GM12878 (cell line): ENCODE measurements at regions not wholly inside any gene's neighbourhood (a gene's known extent, or its start where the extent isn't known, plus 50 kb on each side); places are given as distances from the start of the nearest gene placed in this dataset.

ENCODE experiments used
- ATAC-seq: fragments of 200-7000 bp; cut with Tn5 transposase; 3 replicates; pipeline ENCODE4 v1.9.1; 2020; ENCODE audit warnings: mild to moderate bottlenecking, moderate library complexity
- BruUV-seq: library from RNA; stranded (reverse); fragments of 400-500 nt; replicated peaks from 2 replicates; lab custom pipeline; 2021; lab: Mats Ljungman, UMichigan
- CTCF ChIA-PET: fragments of 300-600 bp; sonication (Branson Sonifier 250); formaldehyde crosslinking; extraction: SDS; loops from one replicate; lab custom pipeline; 2021; ENCODE audit warnings: inconsistent platforms; lab: Yijun Ruan, JAX
- POLR2A ChIA-PET: fragments of 350-600 bp; formaldehyde crosslinking; extraction: SDS; loops from one replicate; lab custom pipeline; 2021; ENCODE audit warnings: inconsistent platforms; lab: Charles Lee
- RAD21 ChIA-PET: fragments of 300-600 bp; sonication (Branson Sonifier 250); formaldehyde crosslinking; loops from one replicate; lab custom pipeline; 2023; ENCODE audit warnings: antibody characterized with exemption; ENCODE audit not compliant: unreplicated experiment; lab: Charles Lee
- SMC1A ChIA-PET: fragments of 300-600 bp; sonication (Branson Sonifier 250); formaldehyde crosslinking; loops from one replicate; lab custom pipeline; 2023; ENCODE audit not compliant: unreplicated experiment, uncharacterized antibody; lab: Charles Lee
- DNase-seq: peaks from one replicate; pipeline ENCODE4 v3.0.0-alpha.2; 2011; ENCODE audit warnings: low read depth, low spot score
- FAIRE-seq: peaks from 3 replicates; lab custom pipeline; 2011; peaks lifted over from hg19 to GRCh38; lab: Jason Lieb, UNC
- H2AFZ ChIP-seq: 2 replicates; pipeline ENCODE4 v1.6.0; 2011; ENCODE audit warnings: low read depth, low read length, control low read depth; ENCODE audit not compliant: control insufficient read depth
- H3K27ac ChIP-seq: 2 replicates; pipeline ENCODE4 v1.5.1; 2011; ENCODE audit warnings: control low read depth; ENCODE audit not compliant: control insufficient read depth, insufficient read depth
- H3K27me3 ChIP-seq, 2 experiments: replicated peaks in 1 of 2; 2 replicates each; pipeline versions ENCODE4 v1.6.0 to v1.6.1; 2011; ENCODE audit warnings: low read length in 1 of 2; ENCODE audit not compliant: control insufficient read depth in 2 of 2, insufficient read depth in 2 of 2
- H3K36me3 ChIP-seq, 2 experiments: 2 replicates each; pipeline ENCODE4 v1.5.1; 2011; ENCODE audit warnings: low read length in 1 of 2; ENCODE audit not compliant: control insufficient read depth in 2 of 2, insufficient read depth in 2 of 2
- H3K4me1 ChIP-seq: 2 replicates; pipeline ENCODE4 v1.6.1; 2011; ENCODE audit warnings: mild to moderate bottlenecking, low read length, moderate library complexity, mixed read lengths; ENCODE audit not compliant: control insufficient read depth, insufficient read depth
- H3K4me2 ChIP-seq: 2 replicates; pipeline ENCODE4 v1.6.0; 2011; ENCODE audit warnings: control low read depth; ENCODE audit not compliant: control insufficient read depth, insufficient read depth
- H3K4me3 ChIP-seq: fragments of 200-600 bp; sonication (generic); 2 replicates; pipeline ENCODE4 v1.5.1; 2016
- H3K79me2 ChIP-seq: 2 replicates; pipeline ENCODE4 v1.6.0; 2011; ENCODE audit warnings: low read length; ENCODE audit not compliant: control insufficient read depth, insufficient read depth
- H3K9ac ChIP-seq: 2 replicates; pipeline ENCODE4 v1.8.0; 2011; ENCODE audit warnings: low read length, control low read depth, mixed read lengths; ENCODE audit not compliant: control insufficient read depth, insufficient read depth
- H3K9me3 ChIP-seq: replicated peaks from 3 replicates; pipeline ENCODE4 v1.5.1; 2011; ENCODE audit warnings: mild to moderate bottlenecking, low read length; ENCODE audit not compliant: control insufficient read depth, insufficient read depth
- H4K20me1 ChIP-seq: 2 replicates; pipeline ENCODE4 v1.6.0; 2011; ENCODE audit not compliant: control insufficient read depth, insufficient read depth
- ATF3 ChIP-seq: IDR thresholded peaks from 2 replicates; pipeline ENCODE4 v1.6.1; 2011; ENCODE audit warnings: low read depth, mild to moderate bottlenecking, low read length, moderate library complexity, borderline replicate concordance; ENCODE audit errors: extremely low read depth
- CHD4 ChIP-seq: fragments of 200-600 bp; sonication (generic); IDR thresholded peaks from 2 replicates; pipeline ENCODE4 v1.6.1; 2016; ENCODE audit warnings: mild to moderate bottlenecking
- EZH2 ChIP-seq: IDR thresholded peaks from 2 replicates; pipeline ENCODE4 v1.6.1; 2012; ENCODE audit warnings: low read depth, mild to moderate bottlenecking, control low read depth, inconsistent platforms, low read length, borderline replicate concordance; ENCODE audit not compliant: control insufficient read depth
- HDAC6 ChIP-seq: fragments of 200-600 bp; sonication (generic); IDR thresholded peaks from one replicate; pipeline ENCODE4 v1.8.0; 2017; ENCODE audit warnings: antibody characterized with exemption; ENCODE audit not compliant: unreplicated experiment
- IRF3 ChIP-seq: fragments of 450-650 bp; IDR thresholded peaks from 2 replicates; pipeline ENCODE4 v1.6.1; 2014; ENCODE audit warnings: mild to moderate bottlenecking
- MLLT1 ChIP-seq: fragments of 450-650 bp; IDR thresholded peaks from 2 replicates; pipeline ENCODE4 v1.6.1; 2016; ENCODE audit warnings: mild to moderate bottlenecking
- MYB ChIP-seq: fragments of 150-350 bp; IDR thresholded peaks from 2 replicates; pipeline ENCODE4 v1.6.1; 2014; ENCODE audit warnings: mild to moderate bottlenecking, low read depth, low read length, borderline replicate concordance
- RAD51 ChIP-seq: fragments of 450-650 bp; IDR thresholded peaks from 2 replicates; pipeline ENCODE4 v1.6.1; 2016; ENCODE audit warnings: moderate library complexity, mild to moderate bottlenecking, inconsistent platforms
- RBBP5 ChIP-seq: fragments of 200-600 bp; sonication (generic); conservative IDR thresholded peaks from 2 replicates; pipeline ENCODE4 v1.6.1; 2016
- REST ChIP-seq: IDR thresholded peaks from 2 replicates; pipeline ENCODE4 v1.6.1; 2012; ENCODE audit warnings: mild to moderate bottlenecking, low read depth, low read length
- RFX5 ChIP-seq: IDR thresholded peaks from 2 replicates; pipeline ENCODE4 v1.6.1; 2011; ENCODE audit warnings: low read depth, low read length, improper control_type of control experiment
- SMAD5 ChIP-seq: IDR thresholded peaks from 2 replicates; pipeline ENCODE4 v1.6.1; 2016; ENCODE audit warnings: antibody characterized with exemption, low read depth
- SREBF1 ChIP-seq: IDR thresholded peaks from 2 replicates; pipeline ENCODE4 v1.6.1; 2012; ENCODE audit warnings: mild to moderate bottlenecking, low read length
- STAT3 ChIP-seq: IDR thresholded peaks from 2 replicates; pipeline ENCODE4 v1.6.1; 2011; ENCODE audit warnings: low read depth, low read length, improper control_type of control experiment
- YY1 ChIP-seq: IDR thresholded peaks from 2 replicates; pipeline ENCODE4 v1.6.1; 2011; ENCODE audit warnings: low read depth, mild to moderate bottlenecking, low read length
- ZNF622 ChIP-seq: fragments of 450-650 bp; IDR thresholded peaks from 2 replicates; pipeline ENCODE4 v1.6.1; 2017; ENCODE audit warnings: mild to moderate bottlenecking, inconsistent platforms
- WGBS: methylation state at CpG from one replicate; pipeline ENCODE4 v1.1.6; 2016; ENCODE audit warnings: low lambda C conversion rate; ENCODE audit not compliant: insufficient replicate concordance, insufficient coverage; ENCODE audit errors: missing lambda C conversion rate; 5-methylcytosine and 5-hydroxymethylcytosine counted together
- in situ Hi-C: fragments of 300-500 bp; cut with MboI; formaldehyde crosslinking; loops from 9 replicates; pipeline ENCODE4 v1.14.3; 2018; ENCODE audit warnings: mixed read lengths
- intact Hi-C: fragments of 100-400 bp; cut with micrococcal nuclease; formaldehyde crosslinking; loops from one replicate; pipeline ENCODE4 v1.14.2; 2022; ENCODE audit not compliant: unreplicated experiment

DNA sequence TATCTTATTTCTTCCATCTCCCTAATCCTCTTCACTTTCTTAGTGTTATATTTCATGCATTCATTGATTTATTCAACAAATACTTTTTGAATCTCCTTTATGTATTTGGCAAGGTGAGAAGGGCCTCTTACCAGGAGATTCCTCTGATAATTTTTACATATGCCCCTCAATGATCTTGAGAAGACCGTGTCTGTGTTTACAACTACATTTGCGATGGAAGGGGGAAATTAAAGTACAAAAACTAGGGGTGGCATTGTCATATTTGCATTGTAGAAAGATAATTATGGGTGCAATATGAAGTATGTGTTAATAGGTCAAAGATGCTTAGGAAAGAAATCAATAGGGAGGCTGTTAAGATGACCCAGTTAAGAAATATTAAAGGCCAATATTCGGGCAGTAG lies 1108.4 kb upstream of the MIR17HG start:
- ATAC-seq (no peak), FAIRE-seq (no peak), DNase-seq (no peak)
- Histone ChIP-seq H2AFZ (no peak overlapping the region), H3K79me2 (no peaks in the 10 kb centered on the region), H3K36me3 (no peaks in the 10 kb centered on the region), H4K20me1 (no peaks in the 10 kb centered on the region), H3K27ac (no peak overlapping the region), H3K9ac (no peak overlapping the region), H3K4me3 (no peak overlapping the region), H3K4me2 (no peak overlapping the region), H3K27me3 (no peaks in the 10 kb centered on the region), H3K4me1 (no peaks in the 10 kb centered on the region), H3K9me3 (no peaks in the 10 kb centered on the region)
- WGBS, result 0% methylated on average over 3 of the region's 3 CpGs
- intact Hi-C loops (no loop called here), in situ Hi-C loops (no loop called here)
- ChIA-PET SMC1A (no interaction called here), RAD21 (no interaction called here), POLR2A (no interaction called here), CTCF (no interaction called here)
- no TSS peak for BruUV-seq
- TF ChIP-seq IRF3 (no peak), MLLT1 (no peak), STAT3 (no peak), EZH2 (no peak), RAD51 (no peak), MYB (no peak), YY1 (no peak), SREBF1 (no peak), RFX5 (no peak), SMAD5 (no peak), CHD4 (no peak), RBBP5 (no peak), HDAC6 (no peak), REST (no peak), ZNF622 (no peak), ATF3 (no peak)
